Left lung (tissue), 4 donors: ENCODE measurements at regions not wholly inside any gene's neighbourhood (a gene's known extent, or its start where the extent isn't known, plus 50 kb on each side); places are given as distances from the start of the nearest gene placed in this dataset.

ENCODE experiments used
- ATAC-seq: fragments of 200-7000 bp; cut with Tn5 transposase; one replicate; pipeline ENCODE4 v1.9.1; 2020; ENCODE audit warnings: moderate library complexity
- DNase-seq, 4 donors: peaks; one replicate each; pipeline ENCODE4 v3.0.0-alpha.2; 2013 to 2020
- H3K27ac ChIP-seq, 2 donors: fragments of 200-600 bp; sonication (generic) in 1 of 2; one replicate each; pipeline versions ENCODE4 v1.5.0 to v1.8.0; 2020 to 2021
- H3K27me3 ChIP-seq, 2 donors: fragments of 200-600 bp; sonication (generic) in 1 of 2; one replicate each; pipeline versions ENCODE4 v1.5.0 to v1.8.0; 2020 to 2021
- H3K36me3 ChIP-seq, 2 donors: fragments of 200-600 bp; sonication (generic) in 1 of 2; one replicate each; pipeline versions ENCODE4 v1.5.0 to v1.8.0; 2020 to 2021
- H3K4me1 ChIP-seq, 2 donors: fragments of 200-600 bp; one replicate each; pipeline ENCODE4 v1.8.0; 2021
- H3K4me3 ChIP-seq, 2 donors: fragments of 200-600 bp; sonication (generic) in 1 of 2; one replicate each; pipeline versions ENCODE4 v1.5.0 to v1.8.0; 2020 to 2021; ENCODE audit warnings: mild to moderate bottlenecking in 1 of 2
- H3K9me3 ChIP-seq, 2 donors: fragments of 200-600 bp; sonication (generic) in 1 of 2; one replicate each; pipeline versions ENCODE4 v1.5.0 to v1.8.0; 2020 to 2021
- CTCF ChIP-seq, 2 donors: fragments of 200-600 bp; sonication (generic) in 1 of 2; IDR thresholded peaks; one replicate each; pipeline versions ENCODE4 v1.5.0 to v1.8.0; 2021; ENCODE audit warnings: antibody characterized with exemption in 2 of 2
- intact Hi-C, 2 donors: fragments of 100-400 bp; cut with DNase I; formaldehyde crosslinking; loops; one replicate each; pipeline versions ENCODE4 v1.11.2 to v1.14.2; 2022
- donor health status: DM: no; HTN: yes; CAD: no.
- donor health status: DM: no; HTN: no; CAD: no.

- no peak for ATAC-seq
Observed at GRCh38 chr1:218536296-218536986, 191.3 kb downstream of the TGFB2 start.

GRCh38 chr1:218537122-218537913 lies 192.2 kb downstream of the TGFB2 start:
- no peak for TF ChIP-seq CTCF (IDR thresholded peaks at IDR 0.05)
- intact Hi-C loops: no loop called here
- no peak for DNase-seq
- no peak overlapping the region for H3K4me3 ChIP-seq
- no peaks in the 10 kb centered on the region for H3K27me3 ChIP-seq
- no peak for ATAC-seq
- no peaks in the 10 kb centered on the region for H3K4me1 ChIP-seq
- H3K27ac ChIP-seq: no peak overlapping the region
- no peaks in the 10 kb centered on the region for H3K36me3 ChIP-seq
- H3K9me3 ChIP-seq: no peaks in the 10 kb centered on the region

More at GRCh38 chr1:218536296-218536986, 191.3 kb downstream of the TGFB2 start:
- H3K27ac ChIP-seq: no peak overlapping the region
- no peaks in the 10 kb centered on the region for H3K9me3 ChIP-seq
- intact Hi-C loops: no loop called here
- no peaks in the 10 kb centered on the region for H3K27me3 ChIP-seq
- H3K4me1 ChIP-seq: no peaks in the 10 kb centered on the region
- H3K4me3 ChIP-seq: no peak overlapping the region
- TF ChIP-seq CTCF (IDR thresholded peaks at IDR 0.05): no peak
- no peaks in the 10 kb centered on the region for H3K36me3 ChIP-seq
- no peak for DNase-seq

- Histone ChIP-seq H3K27me3 (no peaks in the 10 kb centered on the region), H3K4me1 (no peaks in the 10 kb centered on the region), H3K27ac (no peak overlapping the region), H3K4me3 (no peak overlapping the region), H3K36me3 (no peaks in the 10 kb centered on the region), H3K9me3 (no peaks in the 10 kb centered on the region)
- TF ChIP-seq CTCF (IDR thresholded peaks at IDR 0.05): no peak
- intact Hi-C loops: no loop called here
- no peak for DNase-seq
- ATAC-seq: no peak
Observed at GRCh38 chr1:218538341-218538740, 193.2 kb downstream of the TGFB2 start.

GRCh38 chr1:218546314-218546713 lies 201.2 kb downstream of the TGFB2 start:
- DNase-seq (no peak), ATAC-seq (no peak)
- Histone ChIP-seq H3K4me1 (no peaks in the 10 kb centered on the region), H3K4me3 (no peak overlapping the region), H3K9me3 (no peaks in the 10 kb centered on the region), H3K36me3 (no peaks in the 10 kb centered on the region), H3K27me3 (no peaks in the 10 kb centered on the region), H3K27ac (no peak overlapping the region)
- intact Hi-C loops: no loop called here
- no peak for TF ChIP-seq CTCF (IDR thresholded peaks at IDR 0.05)

GRCh38 chr1:218547957-218548730 lies 203.0 kb downstream of the TGFB2 start:
- DNase-seq: no peak
- no peak for TF ChIP-seq CTCF (IDR thresholded peaks at IDR 0.05)
- Histone ChIP-seq H3K36me3 (no peaks in the 10 kb centered on the region), H3K27me3 (no peaks in the 10 kb centered on the region), H3K27ac (no peak overlapping the region), H3K4me3 (no peak overlapping the region), H3K9me3 (no peaks in the 10 kb centered on the region), H3K4me1 (no peaks in the 10 kb centered on the region)
- intact Hi-C loops: no loop called here
- ATAC-seq: peak; percentile 21
